Stimulated activated naive B cell treated with anti-CD40 and anti-IgM and Interleukin-4, amounts not matched to agents 10 μg/mL and 1 μg/mL and 100 μg/mL, for 72 hours (primary cell): ENCODE measurements at regions not wholly inside any gene's neighbourhood (a gene's known extent, or its start where the extent isn't known, plus 50 kb on each side); places are given as distances from the start of the nearest gene placed in this dataset.
"Not testable (repeated sequence)": the region's sequence is repeated elsewhere in the genome, so short reads cannot be mapped to it uniquely, and the experiment has no call there.

ENCODE experiments used
- ATAC-seq, 2 donors: fragments of 150-1000 bp; cut with Tn5 transposase; replicated peaks; 2 replicates each; pipeline ENCODE4 v1.10.0; 2021; ENCODE audit warnings: moderate library complexity in 1 of 2
- DNase-seq: peaks from one replicate; pipeline ENCODE4 v3.0.0; 2021
- H3K27ac Mint-ChIP-seq: one replicate; pipeline ENCODE4 v1.8.0; 2022; ENCODE audit warnings: mild to moderate bottlenecking, mixed read lengths
- H3K27me3 Mint-ChIP-seq, 2 donors: one replicate each; pipeline ENCODE4 v1.8.0; 2022; ENCODE audit warnings: mixed read lengths in 2 of 2
- H3K36me3 Mint-ChIP-seq, 2 donors: one replicate each; pipeline ENCODE4 v1.8.0; 2022; ENCODE audit warnings: mixed read lengths in 2 of 2, mild to moderate bottlenecking in 1 of 2
- H3K4me1 Mint-ChIP-seq, 2 donors: one replicate each; pipeline ENCODE4 v1.8.0; 2022; ENCODE audit warnings: mixed read lengths in 2 of 2, mild to moderate bottlenecking in 1 of 2
- H3K4me3 Mint-ChIP-seq, 2 donors: one replicate each; pipeline ENCODE4 v1.8.0; 2022; ENCODE audit warnings: mild to moderate bottlenecking in 2 of 2, mixed read lengths in 2 of 2, moderate library complexity in 1 of 2
- H3K9me3 Mint-ChIP-seq, 2 donors: one replicate each; pipeline ENCODE4 v1.8.0; 2022; ENCODE audit warnings: mixed read lengths in 2 of 2, mild to moderate bottlenecking in 1 of 2

DNA sequence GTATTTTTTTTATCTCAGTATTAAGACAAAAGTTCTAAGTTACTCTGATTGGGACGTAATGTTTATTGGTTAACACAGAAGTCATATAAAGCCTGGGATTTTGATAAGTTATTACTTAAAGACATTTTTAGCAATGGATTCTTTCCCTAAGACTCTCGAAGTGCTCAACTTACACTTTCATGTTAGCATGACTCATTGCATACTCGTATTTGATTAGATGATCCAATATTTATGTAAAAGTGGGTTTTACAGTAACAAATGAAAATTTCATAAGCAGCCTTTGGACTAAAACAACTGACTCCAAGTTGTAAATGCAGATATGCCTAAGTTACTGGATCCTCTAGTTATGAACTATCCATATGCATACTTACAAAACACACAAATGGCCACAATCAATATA is 567.7 kb upstream of the NUDT12 start:
- Mint-ChIP-seq H3K9me3 (peaks cover 8 to 12% of the 10 kb centered on the region in 2 donors), H3K27me3 (no peaks in the 10 kb centered on the region), H3K4me3 (no peak overlapping the region), H3K4me1 (no peaks in the 10 kb centered on the region), H3K36me3 (no peaks in the 10 kb centered on the region), H3K27ac (no peak overlapping the region)
- DNase-seq (no peak), ATAC-seq (no peak)

DNA sequence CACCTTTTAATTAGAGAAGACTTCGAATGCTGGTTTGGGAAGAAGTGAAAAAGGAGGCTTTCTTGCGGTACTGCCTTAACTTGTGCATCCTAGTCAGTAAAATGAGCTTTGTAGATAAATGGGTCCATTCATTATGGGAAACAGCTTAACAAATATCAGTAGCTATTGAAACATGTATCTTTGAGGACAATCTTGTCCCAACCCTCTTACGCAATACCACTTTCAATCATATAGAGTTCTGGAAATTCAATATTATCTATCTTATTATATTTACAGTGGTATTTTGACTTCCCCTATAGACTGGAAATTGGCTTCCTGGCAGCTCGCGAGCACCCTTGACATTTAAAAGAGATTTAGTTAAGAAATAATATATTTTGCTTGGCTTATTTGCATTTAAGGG is 565.8 kb upstream of the NUDT12 start:
- no peaks in the 10 kb centered on the region for H3K36me3 Mint-ChIP-seq
- peaks cover 4 to 8% of the 10 kb centered on the region in 2 donors for H3K9me3 Mint-ChIP-seq
- ATAC-seq (no peak), DNase-seq (no peak)
- no peaks in the 10 kb centered on the region for H3K27me3 Mint-ChIP-seq
- no peak overlapping the region for H3K4me3 Mint-ChIP-seq
- no peak overlapping the region for H3K27ac Mint-ChIP-seq
- no peaks in the 10 kb centered on the region for H3K4me1 Mint-ChIP-seq

DNA sequence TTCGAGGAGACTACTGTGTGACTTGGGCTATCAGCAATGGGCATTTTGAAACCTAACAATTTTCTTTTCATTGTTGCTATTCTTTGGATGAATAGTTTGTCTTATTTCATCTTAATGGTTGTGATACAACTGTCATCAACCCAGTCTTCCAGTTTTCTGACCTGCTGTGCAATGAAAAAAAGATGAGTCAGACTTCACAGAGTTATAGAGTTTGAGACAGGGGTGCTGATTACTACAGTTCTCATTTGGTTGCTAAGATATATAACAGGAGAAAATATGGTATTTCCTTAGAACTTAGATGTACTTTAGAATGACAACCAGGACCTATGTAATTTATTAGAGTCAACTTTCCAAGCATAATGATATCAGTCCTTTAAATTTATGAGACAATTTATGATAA is 564.4 kb upstream of the NUDT12 start:
- no peaks in the 10 kb centered on the region for H3K36me3 Mint-ChIP-seq
- no peak for DNase-seq
- H3K4me3 Mint-ChIP-seq, result no peak overlapping the region
- H3K4me1 Mint-ChIP-seq, result no peaks in the 10 kb centered on the region
- no peak for ATAC-seq
- no peak overlapping the region for H3K27ac Mint-ChIP-seq
- H3K27me3 Mint-ChIP-seq, result no peaks in the 10 kb centered on the region
- H3K9me3 Mint-ChIP-seq, result peaks cover 2 to 3% of the 10 kb centered on the region in 2 donors

DNA sequence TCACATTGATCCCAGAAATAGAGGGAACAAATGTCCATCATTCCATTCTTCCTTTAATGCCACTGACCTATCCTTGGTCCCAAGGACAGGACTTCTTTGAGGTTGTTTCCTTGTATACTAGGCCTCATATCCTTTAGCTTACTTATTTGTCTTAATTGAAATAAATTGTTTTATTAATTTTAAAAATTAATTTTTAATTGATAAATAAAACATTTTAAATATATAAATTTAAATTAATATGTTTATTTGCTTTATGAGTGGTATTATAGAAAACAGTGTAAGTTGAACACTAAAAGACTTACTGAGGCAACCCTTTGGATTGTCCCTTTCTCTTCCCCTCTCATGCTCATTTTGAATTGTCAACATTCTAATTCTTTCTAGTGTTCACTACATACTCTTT is 556.9 kb upstream of the NUDT12 start:
- no peaks in the 10 kb centered on the region for H3K36me3 Mint-ChIP-seq
- H3K9me3 Mint-ChIP-seq, result peaks cover 0 to 5% of the 10 kb centered on the region in 2 donors
- no peak overlapping the region for H3K4me3 Mint-ChIP-seq
- H3K27me3 Mint-ChIP-seq, result no peaks in the 10 kb centered on the region
- ATAC-seq, result no peak
- no peaks in the 10 kb centered on the region for H3K4me1 Mint-ChIP-seq
- no peak overlapping the region for H3K27ac Mint-ChIP-seq
- DNase-seq, result no peak

DNA sequence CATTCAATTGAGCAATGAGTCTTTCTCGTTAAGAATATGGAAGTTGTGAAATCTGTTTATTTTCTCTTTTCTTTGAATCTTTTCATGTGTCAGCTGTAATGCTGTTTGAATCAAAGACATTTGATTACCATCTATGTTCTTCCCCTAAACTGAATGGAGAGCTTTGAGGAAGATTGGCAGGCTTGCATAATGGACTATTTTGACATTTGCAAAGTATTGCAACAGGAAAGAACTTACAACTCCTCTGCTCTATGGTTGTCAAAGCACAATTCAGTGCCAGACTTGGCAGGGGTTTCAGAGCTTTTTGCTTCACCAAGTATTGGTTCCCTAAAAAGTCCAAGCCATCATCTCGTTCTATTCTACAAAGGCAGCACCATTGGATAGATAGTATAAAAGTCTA is 549.0 kb upstream of the NUDT12 start:
- no peaks in the 10 kb centered on the region for H3K27me3 Mint-ChIP-seq
- peaks cover 3 to 5% of the 10 kb centered on the region in 2 donors for H3K9me3 Mint-ChIP-seq
- DNase-seq (no peak), ATAC-seq (no peak)
- H3K36me3 Mint-ChIP-seq, result no peaks in the 10 kb centered on the region
- no peak overlapping the region for H3K4me3 Mint-ChIP-seq
- H3K27ac Mint-ChIP-seq, result no peak overlapping the region
- no peaks in the 10 kb centered on the region for H3K4me1 Mint-ChIP-seq

DNA sequence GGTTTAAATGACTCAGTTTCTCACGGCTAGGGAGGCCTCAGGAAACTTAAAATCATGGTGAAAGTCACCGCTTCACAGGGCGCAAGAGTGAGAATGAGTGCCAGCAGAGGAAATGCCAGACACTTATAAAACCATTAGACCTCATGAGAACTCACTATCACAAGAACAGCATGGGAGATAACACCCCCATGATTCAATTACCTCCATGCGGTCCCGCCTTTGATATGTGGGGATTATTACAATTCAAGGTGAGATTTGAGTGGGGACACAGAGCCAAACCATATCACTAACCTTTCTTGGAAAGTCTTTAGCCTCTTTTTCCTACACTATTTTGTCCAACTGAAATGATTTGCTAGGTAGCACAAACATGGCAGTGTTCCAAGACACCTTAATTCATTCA is 533.9 kb upstream of the NUDT12 start:
- H3K4me1 Mint-ChIP-seq, result no peaks in the 10 kb centered on the region
- H3K36me3 Mint-ChIP-seq, result no peaks in the 10 kb centered on the region
- ATAC-seq (no peak), DNase-seq (no peak)
- no peak overlapping the region for H3K27ac Mint-ChIP-seq
- peaks cover 0 to 8% of the 10 kb centered on the region in 2 donors for H3K9me3 Mint-ChIP-seq
- no peak overlapping the region for H3K4me3 Mint-ChIP-seq
- H3K27me3 Mint-ChIP-seq, result no peaks in the 10 kb centered on the region

DNA sequence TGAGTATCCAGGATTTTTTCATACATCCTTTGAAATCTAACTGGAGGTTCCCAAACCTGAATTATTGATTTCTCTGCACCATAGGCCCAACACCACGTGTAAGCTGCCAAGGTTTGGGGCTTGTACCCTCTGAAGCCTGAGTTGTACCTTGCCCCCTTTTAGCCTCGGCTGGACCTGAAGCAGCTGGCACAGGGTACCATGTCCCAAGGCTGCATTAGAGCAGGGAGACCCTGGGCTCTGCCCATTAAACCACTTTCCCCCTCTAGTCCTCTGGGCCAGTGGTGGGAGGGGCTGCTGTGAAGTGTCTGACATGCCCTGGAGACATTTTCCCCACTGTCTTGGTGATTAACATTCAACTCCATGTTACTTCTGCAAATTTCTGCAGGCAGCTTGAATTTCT is 532.9 kb upstream of the NUDT12 start:
- Mint-ChIP-seq H3K36me3 (no peaks in the 10 kb centered on the region), H3K27me3 (no peaks in the 10 kb centered on the region), H3K27ac (no peak overlapping the region), H3K9me3 (peaks cover 0 to 8% of the 10 kb centered on the region in 2 donors), H3K4me3 (no peak overlapping the region), H3K4me1 (no peaks in the 10 kb centered on the region)
- DNase-seq (no peak), ATAC-seq (no peak)

DNA sequence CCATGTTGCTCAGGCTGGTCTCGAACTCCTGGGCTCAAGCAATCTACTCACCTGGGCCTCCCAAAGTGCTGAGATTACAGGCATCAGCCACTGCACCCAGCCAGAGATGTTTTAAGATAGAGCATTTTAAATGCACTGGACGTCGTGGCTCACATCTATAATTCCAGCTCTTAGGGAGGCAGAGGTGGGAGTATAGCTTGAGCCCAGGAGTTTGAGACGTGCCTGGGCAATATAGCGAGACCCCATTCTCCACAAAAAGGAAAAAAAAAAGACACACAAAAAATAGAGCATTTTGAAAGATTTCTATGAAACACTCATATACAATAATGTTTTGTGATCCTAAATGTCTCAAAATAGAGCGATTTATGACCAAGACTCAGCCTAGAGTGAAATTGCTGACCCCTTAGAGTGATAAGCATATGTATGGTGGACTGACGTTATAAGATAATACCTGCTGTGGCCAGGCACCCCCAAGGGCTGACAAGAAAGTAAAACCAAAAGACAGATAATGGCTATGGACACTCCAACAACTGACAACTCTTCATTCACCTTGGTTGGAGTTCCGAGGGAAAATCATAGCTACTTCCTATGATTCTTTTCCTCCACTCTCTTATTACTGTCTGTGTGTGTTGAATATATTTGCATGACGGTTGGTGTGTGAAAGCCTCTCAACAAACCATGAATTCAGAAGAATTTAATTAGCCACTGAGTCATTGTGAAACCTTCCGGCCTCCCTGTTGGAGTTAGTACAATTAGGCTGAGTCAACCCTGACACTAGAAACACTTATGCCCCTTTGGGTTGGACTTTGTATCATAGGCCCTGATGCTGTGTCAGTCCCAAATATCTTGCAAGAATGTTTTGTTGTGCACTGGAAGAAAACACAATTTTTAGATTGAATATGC is 526.5 kb upstream of the NUDT12 start:
- Mint-ChIP-seq H3K36me3 (no peaks in the 10 kb centered on the region), H3K9me3 (peaks cover 0 to 2% of the 10 kb centered on the region in 2 donors), H3K27me3 (no peaks in the 10 kb centered on the region), H3K27ac (no peak overlapping the region), H3K4me3 (no peak overlapping the region), H3K4me1 (no peaks in the 10 kb centered on the region)
- DNase-seq (no peak), ATAC-seq (no peak)

DNA sequence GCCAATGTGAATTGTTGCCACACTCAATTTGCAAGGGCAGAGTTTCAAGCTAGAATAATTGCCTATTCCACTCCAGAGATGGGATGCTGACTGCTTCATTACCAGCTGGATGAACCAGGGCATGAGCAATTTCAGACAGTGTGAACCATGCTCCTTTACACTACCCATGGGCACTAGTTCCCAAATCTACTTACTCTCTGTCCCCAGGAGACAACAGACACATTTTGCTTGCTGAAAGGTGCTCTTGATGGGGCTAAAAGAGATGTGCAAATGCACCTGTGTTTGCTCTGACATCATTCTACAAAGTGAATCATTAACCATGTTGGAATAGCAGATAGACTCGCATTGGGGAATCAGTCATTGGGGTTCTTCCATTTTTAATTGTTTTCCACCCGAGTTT is 522.3 kb upstream of the NUDT12 start:
- no peaks in the 10 kb centered on the region for H3K27me3 Mint-ChIP-seq
- ATAC-seq (no peak), DNase-seq (no peak)
- no peaks in the 10 kb centered on the region for H3K4me1 Mint-ChIP-seq
- no peak overlapping the region for H3K4me3 Mint-ChIP-seq
- H3K36me3 Mint-ChIP-seq, result no peaks in the 10 kb centered on the region
- H3K9me3 Mint-ChIP-seq, result peaks cover 4 to 6% of the 10 kb centered on the region in 2 donors
- H3K27ac Mint-ChIP-seq, result no peak overlapping the region

DNA sequence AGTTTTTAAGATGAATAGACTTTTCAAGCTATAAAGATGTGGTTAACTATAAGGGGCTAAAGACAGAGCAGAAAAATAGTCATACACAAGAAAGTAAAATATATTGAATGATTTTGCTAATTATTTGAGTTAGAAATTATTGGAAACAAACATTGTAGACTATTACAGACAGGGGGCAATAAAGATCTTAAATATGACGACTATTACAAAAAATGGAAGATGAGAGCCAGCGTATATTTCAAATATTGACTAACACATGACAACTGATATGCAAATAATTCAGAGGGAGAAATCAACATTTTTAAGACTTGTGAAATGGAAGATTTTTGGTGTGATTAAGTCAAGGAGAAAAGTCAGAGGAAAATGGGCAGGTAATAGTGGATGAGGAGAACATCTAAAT is 520.2 kb upstream of the NUDT12 start:
- H3K9me3 Mint-ChIP-seq, result peaks cover 3 to 4% of the 10 kb centered on the region in 2 donors
- no peak for DNase-seq
- no peak overlapping the region for H3K4me3 Mint-ChIP-seq
- H3K27me3 Mint-ChIP-seq, result no peaks in the 10 kb centered on the region
- H3K36me3 Mint-ChIP-seq, result no peaks in the 10 kb centered on the region
- no peaks in the 10 kb centered on the region for H3K4me1 Mint-ChIP-seq
- no peak for ATAC-seq
- no peak overlapping the region for H3K27ac Mint-ChIP-seq

DNA sequence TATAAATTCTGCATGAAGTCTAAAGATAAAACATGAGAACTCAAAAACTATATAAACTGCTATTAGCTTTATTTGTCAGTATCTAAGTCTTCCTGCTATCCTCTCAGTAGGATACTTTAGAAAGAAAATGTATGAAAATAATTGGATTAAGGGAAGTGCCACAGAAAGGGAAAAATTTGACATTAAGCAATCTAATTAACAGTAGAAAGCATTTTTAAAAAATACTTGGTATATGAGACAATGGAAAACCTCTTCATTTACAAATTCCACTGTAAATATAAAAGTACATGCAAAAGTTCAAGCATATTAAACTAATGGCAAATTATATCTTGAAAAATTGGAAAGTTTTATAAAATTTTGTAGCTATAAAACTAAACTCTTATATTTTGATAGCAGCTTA is 518.6 kb upstream of the NUDT12 start:
- peaks cover 3 to 4% of the 10 kb centered on the region in 2 donors for H3K9me3 Mint-ChIP-seq
- no peaks in the 10 kb centered on the region for H3K4me1 Mint-ChIP-seq
- no peaks in the 10 kb centered on the region for H3K27me3 Mint-ChIP-seq
- ATAC-seq (no peak), DNase-seq (no peak)
- H3K36me3 Mint-ChIP-seq, result no peaks in the 10 kb centered on the region
- H3K4me3 Mint-ChIP-seq, result no peak overlapping the region
- H3K27ac Mint-ChIP-seq, result no peak overlapping the region

DNA sequence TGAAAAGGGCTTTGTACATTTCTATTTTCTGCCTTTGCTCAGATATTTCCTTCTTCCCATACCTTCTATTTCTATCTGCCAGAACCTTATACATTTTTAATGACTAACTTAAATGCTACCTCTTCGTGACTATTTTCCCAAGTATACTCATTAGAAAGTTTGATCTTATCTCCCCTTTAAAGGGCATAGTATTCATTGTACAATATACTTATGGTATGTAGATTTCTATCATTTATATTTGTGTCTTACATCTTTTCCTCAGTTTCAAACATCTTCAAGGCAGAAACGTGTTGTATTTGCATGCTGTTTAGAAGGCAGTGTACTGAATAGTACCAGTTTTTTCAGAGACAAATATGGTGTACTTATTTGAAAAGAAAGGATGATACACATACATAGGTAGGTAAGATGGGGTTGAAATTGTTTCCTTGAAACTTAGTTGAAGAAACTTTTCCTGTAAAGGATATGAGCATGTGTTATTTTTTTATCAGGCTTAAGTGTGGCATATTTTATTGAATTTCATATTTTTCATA is 518.1 kb upstream of the NUDT12 start:
- Mint-ChIP-seq H3K4me3 (no peak overlapping the region), H3K9me3 (peaks cover 3 to 4% of the 10 kb centered on the region in 2 donors), H3K27me3 (no peaks in the 10 kb centered on the region), H3K36me3 (no peaks in the 10 kb centered on the region), H3K4me1 (no peaks in the 10 kb centered on the region), H3K27ac (no peak overlapping the region)
- ATAC-seq (no peak), DNase-seq (no peak)

DNA sequence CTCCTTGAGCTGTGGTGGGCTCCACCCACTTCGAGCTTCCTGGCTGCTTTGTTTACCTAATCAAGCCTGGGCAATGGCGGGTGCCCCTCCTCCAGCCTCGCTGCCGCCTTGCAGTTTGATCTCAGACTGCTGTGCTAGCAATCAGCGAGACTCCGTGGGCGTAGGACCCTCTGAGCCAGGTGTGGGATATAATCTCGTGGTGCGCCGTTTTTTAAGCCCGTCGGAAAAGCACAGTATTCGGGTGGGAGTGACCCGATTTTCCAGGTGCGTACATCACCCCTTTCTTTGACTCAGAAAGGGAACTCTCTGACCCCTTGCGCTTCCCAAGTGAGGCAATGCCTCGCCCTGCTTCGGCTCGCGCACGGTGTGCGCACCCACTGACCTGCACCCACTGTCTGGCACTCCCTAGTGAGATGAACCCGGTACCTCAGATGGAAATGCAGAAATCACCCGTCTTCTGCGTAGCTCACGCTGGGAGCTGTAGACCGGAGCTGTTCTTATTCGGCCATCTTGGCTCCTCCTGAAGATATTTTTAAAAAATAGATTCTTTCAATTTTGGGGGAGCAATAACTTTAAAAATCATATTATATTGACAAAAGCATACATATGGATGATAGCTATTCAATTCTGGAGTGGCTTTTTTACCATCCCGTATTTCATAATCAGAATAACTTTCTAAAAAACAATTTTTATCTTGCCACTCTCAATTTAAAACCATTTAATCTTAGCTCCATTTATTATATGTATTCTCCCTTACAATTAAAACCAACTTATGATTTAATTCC is 517.5 kb upstream of the NUDT12 start:
- ATAC-seq, H3K4me3 Mint-ChIP-seq, H3K27me3 Mint-ChIP-seq, H3K27ac Mint-ChIP-seq, DNase-seq, H3K36me3 Mint-ChIP-seq, H3K4me1 Mint-ChIP-seq, H3K9me3 Mint-ChIP-seq: not testable (repeated sequence)

DNA sequence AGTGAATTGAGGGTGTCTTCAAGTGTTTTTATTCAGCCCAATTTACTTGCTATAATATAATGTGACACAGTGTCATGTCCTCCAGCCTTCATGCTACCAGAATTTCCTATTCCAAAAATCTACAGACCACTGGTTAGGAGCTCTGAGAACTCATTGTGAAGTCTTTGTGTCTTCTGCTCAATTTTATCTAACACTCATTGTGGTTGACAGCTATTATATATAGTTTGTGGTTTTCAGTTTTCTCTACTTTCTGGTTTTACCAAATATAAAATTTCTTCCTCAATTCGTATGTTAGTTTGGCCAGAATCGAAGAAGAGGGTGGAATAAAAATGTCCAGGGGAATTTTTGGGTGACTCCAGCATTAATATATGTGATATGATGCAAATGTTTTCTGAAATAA is 509.3 kb upstream of the NUDT12 start:
- Mint-ChIP-seq H3K4me1 (no peaks in the 10 kb centered on the region), H3K27me3 (no peaks in the 10 kb centered on the region), H3K36me3 (no peaks in the 10 kb centered on the region), H3K9me3 (peaks cover 0 to 3% of the 10 kb centered on the region in 2 donors), H3K27ac (no peak overlapping the region), H3K4me3 (no peak overlapping the region)
- ATAC-seq, result no peak
- no peak for DNase-seq
